Neural progenitor cell (in vitro differentiated cells): ENCODE measurements at regions not wholly inside any gene's neighbourhood (a gene's known extent, or its start where the extent isn't known, plus 50 kb on each side); places are given as distances from the start of the nearest gene placed in this dataset.
A peak's percentile ranks its signal among the peaks of the same experiment; 100 is the strongest.

ENCODE experiments used
- DNase-seq: peaks from one replicate; pipeline ENCODE4 v3.0.0-alpha.2; 2016; ENCODE audit warnings: low spot score
- H2AFZ ChIP-seq: fragments of 200-600 bp; sonication (generic); replicated peaks from 2 replicates; pipeline ENCODE4 v1.6.1; 2016; ENCODE audit warnings: antibody characterized with exemption
- H3F3A ChIP-seq: fragments of 200-600 bp; sonication (generic); 2 replicates; pipeline ENCODE4 v1.6.1; 2016; ENCODE audit warnings: antibody characterized with exemption, low read depth
- H3K27ac ChIP-seq: fragments of 200-600 bp; sonication (generic); 2 replicates; pipeline ENCODE4 v1.5.1; 2016; ENCODE audit warnings: mild to moderate bottlenecking
- H3K27me3 ChIP-seq: fragments of 200-600 bp; sonication (generic); 2 replicates; pipeline ENCODE4 v1.6.1; 2016; ENCODE audit warnings: mild to moderate bottlenecking, moderate library complexity
- H3K36me3 ChIP-seq: fragments of 200-600 bp; sonication (generic); 2 replicates; pipeline ENCODE4 v1.5.1; 2016
- H3K4me1 ChIP-seq: fragments of 200-600 bp; sonication (generic); 2 replicates; pipeline ENCODE4 v1.6.1; 2016; ENCODE audit warnings: mixed run types
- H3K4me2 ChIP-seq: fragments of 200-600 bp; sonication (generic); 2 replicates; pipeline ENCODE4 v1.6.1; 2016
- H3K4me3 ChIP-seq: fragments of 200-600 bp; sonication (generic); 2 replicates; pipeline ENCODE4 v1.5.1; 2016
- H3K79me2 ChIP-seq: fragments of 200-600 bp; sonication (generic); 2 replicates; pipeline ENCODE4 v1.6.1; 2016; ENCODE audit warnings: low read depth
- H3K9ac ChIP-seq: fragments of 200-600 bp; sonication (generic); 2 replicates; pipeline ENCODE4 v1.6.1; 2016
- H3K9me3 ChIP-seq: fragments of 200-600 bp; sonication (generic); 2 replicates; pipeline ENCODE4 v1.5.1; 2016; ENCODE audit warnings: low read depth
- H4K20me1 ChIP-seq: fragments of 200-600 bp; sonication (generic); 2 replicates; pipeline ENCODE4 v1.6.1; 2016; ENCODE audit warnings: low read depth
- H3K27ac Mint-ChIP-seq: 3 replicates; pipeline ENCODE4 v1.8.0; 2021; ENCODE audit warnings: mixed read lengths
- H3K27me3 Mint-ChIP-seq: 2 replicates; pipeline ENCODE4 v1.8.0; 2022; ENCODE audit warnings: low read depth, mild to moderate bottlenecking, inconsistent platforms, moderate library complexity, mixed read lengths; ENCODE audit not compliant: insufficient read depth
- H3K36me3 Mint-ChIP-seq: 3 replicates; pipeline ENCODE4 v1.8.0; 2021; ENCODE audit warnings: mixed read lengths
- H3K4me1 Mint-ChIP-seq: 3 replicates; pipeline ENCODE4 v1.8.0; 2021; ENCODE audit warnings: mixed read lengths
- H3K4me3 Mint-ChIP-seq: 3 replicates; pipeline ENCODE4 v1.8.0; 2021; ENCODE audit warnings: mild to moderate bottlenecking, moderate library complexity, mixed read lengths
- H3K9me3 Mint-ChIP-seq: 3 replicates; pipeline ENCODE4 v1.8.0; 2020; ENCODE audit warnings: mixed read lengths
- CTCF ChIP-seq: fragments of 200-600 bp; sonication (generic); IDR thresholded peaks from 2 replicates; pipeline ENCODE4 v1.5.1; 2017; ENCODE audit warnings: antibody characterized with exemption, mild to moderate bottlenecking
- EZH2 ChIP-seq: fragments of 200-600 bp; sonication (generic); IDR thresholded peaks from 2 replicates; pipeline ENCODE4 v1.6.1; 2017; ENCODE audit warnings: antibody characterized with exemption, mild to moderate bottlenecking, moderate library complexity
- EZH2phosphoT487 ChIP-seq: fragments of 200-600 bp; sonication (generic); IDR thresholded peaks from 2 replicates; pipeline ENCODE4 v1.6.1; 2017; ENCODE audit warnings: antibody characterized with exemption

GRCh38 chr9:108766626-108767161 is 89.1 kb downstream of the ACTL7B start:
- no peak overlapping the region for H3K4me3 Mint-ChIP-seq
- no peaks in the 10 kb centered on the region for H3K36me3 ChIP-seq
- H3K36me3 Mint-ChIP-seq = no peaks in the 10 kb centered on the region
- no peaks in the 10 kb centered on the region for H3K4me1 Mint-ChIP-seq
- H3K79me2 ChIP-seq = no peaks in the 10 kb centered on the region
- TF ChIP-seq EZH2 = no peak
- no peak for TF ChIP-seq EZH2phosphoT487
- no peak for TF ChIP-seq CTCF
- no peaks in the 10 kb centered on the region for H3K9me3 ChIP-seq
- H4K20me1 ChIP-seq = no peaks in the 10 kb centered on the region
- H3K27ac Mint-ChIP-seq = no peak overlapping the region
- no peaks in the 10 kb centered on the region for H3F3A ChIP-seq
- no peaks in the 10 kb centered on the region for H3K27me3 ChIP-seq
- H3K4me1 ChIP-seq = no peaks in the 10 kb centered on the region
- H3K9me3 Mint-ChIP-seq = peaks cover 2% of the 10 kb centered on the region
- peaks cover 2% of the 10 kb centered on the region for H3K27me3 Mint-ChIP-seq
- DNase-seq = no peak
- no peak overlapping the region for H3K27ac ChIP-seq
- no peak overlapping the region for H3K4me3 ChIP-seq
- no peak overlapping the region for H3K9ac ChIP-seq
- H2AFZ ChIP-seq = no peak overlapping the region
- H3K4me2 ChIP-seq = no peak overlapping the region

GRCh38 chr9:108765265-108765664 is 90.5 kb downstream of the ACTL7B start:
- no peaks in the 10 kb centered on the region for H3K27me3 ChIP-seq
- no peak overlapping the region for H3K27ac Mint-ChIP-seq
- peaks cover 2% of the 10 kb centered on the region for H3K27me3 Mint-ChIP-seq
- TF ChIP-seq EZH2 = no peak
- TF ChIP-seq EZH2phosphoT487 = no peak
- no peak for TF ChIP-seq CTCF
- H3K4me1 Mint-ChIP-seq = no peaks in the 10 kb centered on the region
- no peak overlapping the region for H3K9ac ChIP-seq
- H3K9me3 ChIP-seq = no peaks in the 10 kb centered on the region
- H3K79me2 ChIP-seq = no peaks in the 10 kb centered on the region
- no peaks in the 10 kb centered on the region for H3K36me3 Mint-ChIP-seq
- no peaks in the 10 kb centered on the region for H4K20me1 ChIP-seq
- H3K4me2 ChIP-seq = no peak overlapping the region
- H3K4me1 ChIP-seq = no peaks in the 10 kb centered on the region
- H3K4me3 Mint-ChIP-seq = no peak overlapping the region
- H3K27ac ChIP-seq = no peak overlapping the region
- H3K9me3 Mint-ChIP-seq = peaks cover 2% of the 10 kb centered on the region
- H2AFZ ChIP-seq = no peak overlapping the region
- no peak overlapping the region for H3K4me3 ChIP-seq
- H3F3A ChIP-seq = no peaks in the 10 kb centered on the region
- no peak for DNase-seq
- H3K36me3 ChIP-seq = no peaks in the 10 kb centered on the region

GRCh38 chr9:108762348-108763055 is 93.3 kb downstream of the ACTL7B start:
- Mint-ChIP-seq H3K27me3 (peaks cover 4% of the 10 kb centered on the region), H3K27ac (no peak overlapping the region), H3K36me3 (no peaks in the 10 kb centered on the region), H3K4me3 (no peak overlapping the region), H3K4me1 (no peaks in the 10 kb centered on the region), H3K9me3 (no peaks in the 10 kb centered on the region)
- Histone ChIP-seq H2AFZ (peak overlapping the region; percentile 30), H3K27ac (no peak overlapping the region), H3K9me3 (no peaks in the 10 kb centered on the region), H3K79me2 (no peaks in the 10 kb centered on the region), H3K4me2 (no peak overlapping the region), H3K9ac (no peak overlapping the region), H3K4me3 (no peak overlapping the region), H3F3A (no peaks in the 10 kb centered on the region), H3K36me3 (no peaks in the 10 kb centered on the region), H4K20me1 (no peaks in the 10 kb centered on the region), H3K27me3 (no peaks in the 10 kb centered on the region), H3K4me1 (no peaks in the 10 kb centered on the region)
- TF ChIP-seq EZH2phosphoT487 (no peak), EZH2 (no peak), CTCF (no peak)
- no peak for DNase-seq
